CD14-positive monocyte (primary cell): ENCODE measurements at regions not wholly inside any gene's neighbourhood (a gene's known extent, or its start where the extent isn't known, plus 50 kb on each side); places are given as distances from the start of the nearest gene placed in this dataset.

Experiments
- DNase-seq, 3 donors: peaks; one replicate each; pipeline ENCODE4 v3.0.0-alpha.2; 2011 to 2022
- H2AFZ ChIP-seq: 2 replicates; pipeline ENCODE4 v1.6.0; 2012; ENCODE audit warnings: mild to moderate bottlenecking, low read depth, low read length, inconsistent platforms; ENCODE audit not compliant: insufficient read depth, poor library complexity, severe bottlenecking
- H3K27ac ChIP-seq, 2 donors: 1 replicate in 1 of 2; 2 replicates in 1 of 2; pipeline ENCODE4 v1.5.1; 2012 to 2013; ENCODE audit warnings: low read length in 2 of 2, control low read depth in 1 of 2, inconsistent platforms in 1 of 2, low read depth in 1 of 2, mild to moderate bottlenecking in 1 of 2
- H3K27me3 ChIP-seq, 2 donors: one replicate each; pipeline versions ENCODE4 v1.6.0 to v1.6.1; 2011 to 2013; ENCODE audit warnings: low read length in 2 of 2; ENCODE audit not compliant: control insufficient read depth in 2 of 2, insufficient read depth in 2 of 2
- H3K36me3 ChIP-seq, 2 donors: replicated peaks in 1 of 2; 1 replicate in 1 of 2; 2 replicates in 1 of 2; pipeline versions ENCODE4 v1.5.1 to v1.6.1; 2012 to 2013; ENCODE audit warnings: low read length in 2 of 2, control low read depth in 1 of 2, inconsistent platforms in 1 of 2, mild to moderate bottlenecking in 1 of 2; ENCODE audit not compliant: insufficient read depth in 2 of 2, control insufficient read depth in 1 of 2
- H3K4me1 ChIP-seq, 2 donors: 1 replicate in 1 of 2; 2 replicates in 1 of 2; pipeline versions ENCODE4 v1.5.1 to v1.6.1; 2012 to 2013; ENCODE audit warnings: low read length in 2 of 2, control low read depth in 1 of 2, inconsistent platforms in 1 of 2, mild to moderate bottlenecking in 1 of 2, moderate library complexity in 1 of 2; ENCODE audit not compliant: insufficient read depth in 2 of 2, control insufficient read depth in 1 of 2
- H3K4me2 ChIP-seq: replicated peaks from 2 replicates; pipeline ENCODE3; 2012; ENCODE audit warnings: low read length, moderate library complexity, mild to moderate bottlenecking; ENCODE audit not compliant: poor library complexity, severe bottlenecking; ENCODE audit errors: extremely low read depth
- H3K4me3 ChIP-seq, 3 experiments: fragments of 200-600 bp in 1 of 3; sonication (generic) in 1 of 3; replicated peaks in 1 of 3; 1 replicate in 2 of 3; 2 replicates in 1 of 3; pipeline ENCODE4 v1.5.1; 2011 to 2013; ENCODE audit warnings: low read length in 3 of 3, mild to moderate bottlenecking in 3 of 3, control low read depth in 2 of 3, low read depth in 2 of 3, inconsistent platforms in 1 of 3, moderate library complexity in 1 of 3
- H3K79me2 ChIP-seq: 2 replicates; pipeline ENCODE4 v1.6.0; 2012; ENCODE audit warnings: mild to moderate bottlenecking, control low read depth, inconsistent platforms, low read length, moderate library complexity; ENCODE audit not compliant: insufficient read depth
- H3K9ac ChIP-seq: 2 replicates; pipeline ENCODE4 v1.6.0; 2017; ENCODE audit warnings: low read length, mild to moderate bottlenecking; ENCODE audit not compliant: insufficient read depth, poor library complexity, severe bottlenecking
- H3K9me3 ChIP-seq, 2 donors: replicated peaks in 1 of 2; 1 replicate in 1 of 2; 2 replicates in 1 of 2; pipeline versions ENCODE4 v1.5.1 to v1.6.1; 2012 to 2013; ENCODE audit warnings: low read length in 2 of 2, control low read depth in 1 of 2; ENCODE audit not compliant: control insufficient read depth in 1 of 2, insufficient read depth in 1 of 2
- H4K20me1 ChIP-seq: 2 replicates; pipeline ENCODE4 v1.6.0; 2012; ENCODE audit warnings: mild to moderate bottlenecking, low read length, control low read depth, moderate library complexity; ENCODE audit not compliant: insufficient read depth
- H3K27ac Mint-ChIP-seq, 7 donors: one replicate each; pipeline ENCODE4 v1.8.0; 2020; ENCODE audit warnings: mild to moderate bottlenecking in 7 of 7, mixed read lengths in 7 of 7, moderate library complexity in 6 of 7, inconsistent platforms in 2 of 7
- H3K27me3 Mint-ChIP-seq, 3 donors: one replicate each; pipeline ENCODE4 v1.8.0; 2021 to 2022; ENCODE audit warnings: low read depth in 3 of 3, mild to moderate bottlenecking in 3 of 3, mixed read lengths in 3 of 3, moderate library complexity in 3 of 3, inconsistent platforms in 1 of 3
- H3K36me3 Mint-ChIP-seq, 2 donors: one replicate each; pipeline ENCODE4 v1.8.0; 2020; ENCODE audit warnings: mixed read lengths in 2 of 2, inconsistent platforms in 1 of 2, mild to moderate bottlenecking in 1 of 2
- H3K4me1 Mint-ChIP-seq: one replicate; pipeline ENCODE4 v1.8.0; 2020; ENCODE audit warnings: mild to moderate bottlenecking, mixed read lengths
- H3K4me3 Mint-ChIP-seq, 2 donors: one replicate each; pipeline ENCODE4 v1.8.0; 2020; ENCODE audit warnings: mild to moderate bottlenecking in 2 of 2, mixed read lengths in 2 of 2, moderate library complexity in 1 of 2
- H3K9me3 Mint-ChIP-seq, 7 donors: one replicate each; pipeline ENCODE4 v1.8.0; 2020 to 2022; ENCODE audit warnings: mixed read lengths in 7 of 7, mild to moderate bottlenecking in 6 of 7, moderate library complexity in 6 of 7, inconsistent platforms in 2 of 7
- WGBS: methylation state at CpG from one replicate; pipeline ENCODE4 v1.1.5; 2013; ENCODE audit warnings: missing lambda C conversion rate; ENCODE audit not compliant: insufficient coverage; 5-methylcytosine and 5-hydroxymethylcytosine counted together
- intact Hi-C, 2 donors: fragments of 100-400 bp; cut with micrococcal nuclease; formaldehyde crosslinking; loops; one replicate each; pipeline versions ENCODE4 v1.15.0 to v1.15.1; 2023
- TF ChIP-seq, protein P1 (sequence below): fragments of 200-600 bp; IDR thresholded peaks from one replicate; pipeline ENCODE4 v1.8.0; 2022; ENCODE audit warnings: antibody characterized with exemption, mild to moderate bottlenecking

DNA sequence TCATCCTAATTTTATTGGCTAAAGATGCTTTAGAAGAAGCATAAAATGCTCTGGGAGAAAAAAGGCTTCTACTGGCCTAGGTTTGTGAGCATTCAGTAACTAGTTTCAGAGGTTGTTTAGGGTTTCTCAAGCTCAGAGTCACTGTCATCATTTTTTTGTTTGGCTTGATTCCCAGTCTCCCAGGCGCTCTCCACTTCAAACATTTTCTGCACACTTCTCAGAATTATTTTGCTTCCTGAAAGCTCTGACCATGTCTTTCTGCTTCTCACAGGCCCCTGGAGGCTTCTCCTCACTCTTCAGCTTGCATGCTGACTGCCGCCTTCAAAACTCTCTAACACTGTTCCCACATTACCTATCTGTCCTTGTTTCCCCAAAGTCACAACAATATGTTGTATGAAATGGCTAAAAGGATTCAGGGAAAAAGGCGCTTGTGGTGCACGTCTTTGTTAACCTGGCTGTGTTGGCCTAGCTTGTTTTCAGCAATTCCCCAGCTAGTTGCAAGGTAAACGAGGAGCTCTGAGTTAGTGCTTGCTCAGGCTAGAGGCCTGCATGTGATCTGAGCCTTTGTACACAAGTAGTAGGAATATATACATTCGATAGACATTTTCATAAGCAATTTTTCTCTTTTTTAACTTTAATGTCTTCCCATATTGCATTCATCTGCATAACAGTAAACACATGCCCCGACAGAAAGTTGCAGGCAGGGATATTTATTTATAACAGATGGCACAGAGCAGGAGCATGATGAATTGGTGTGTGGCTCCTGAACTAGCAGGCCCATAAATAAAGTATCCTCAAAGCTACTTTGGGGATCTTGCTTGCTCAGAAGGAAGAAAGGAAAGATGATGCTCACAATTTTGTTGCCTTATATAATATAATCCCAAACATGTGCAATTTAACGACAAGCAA is 129.2 kb upstream of the DPH6 start:
- Mint-ChIP-seq H3K4me3 (no peak overlapping the region), H3K27ac (no peak overlapping the region), H3K4me1 (peaks cover 3% of the 10 kb centered on the region), H3K9me3 (peaks cover 0 to 3% (median 0%) of the 10 kb centered on the region in 7 donors), H3K36me3 (no peaks in the 10 kb centered on the region), H3K27me3 (peaks cover 0 to 2% (median 1%) of the 10 kb centered on the region in 3 donors)
- Histone ChIP-seq H3K27me3 (no peaks in the 10 kb centered on the region), H2AFZ (no peak overlapping the region), H3K4me1 (no peaks in the 10 kb centered on the region), H3K4me3 (no peak overlapping the region), H3K79me2 (no peaks in the 10 kb centered on the region), H3K4me2 (no peak overlapping the region), H3K27ac (no peak overlapping the region), H3K9me3 (no peaks in the 10 kb centered on the region), H3K36me3 (no peaks in the 10 kb centered on the region), H3K9ac (no peak overlapping the region), H4K20me1 (no peaks in the 10 kb centered on the region)
- intact Hi-C loops, result no loop called here
- TF ChIP-seq, protein P1, sequence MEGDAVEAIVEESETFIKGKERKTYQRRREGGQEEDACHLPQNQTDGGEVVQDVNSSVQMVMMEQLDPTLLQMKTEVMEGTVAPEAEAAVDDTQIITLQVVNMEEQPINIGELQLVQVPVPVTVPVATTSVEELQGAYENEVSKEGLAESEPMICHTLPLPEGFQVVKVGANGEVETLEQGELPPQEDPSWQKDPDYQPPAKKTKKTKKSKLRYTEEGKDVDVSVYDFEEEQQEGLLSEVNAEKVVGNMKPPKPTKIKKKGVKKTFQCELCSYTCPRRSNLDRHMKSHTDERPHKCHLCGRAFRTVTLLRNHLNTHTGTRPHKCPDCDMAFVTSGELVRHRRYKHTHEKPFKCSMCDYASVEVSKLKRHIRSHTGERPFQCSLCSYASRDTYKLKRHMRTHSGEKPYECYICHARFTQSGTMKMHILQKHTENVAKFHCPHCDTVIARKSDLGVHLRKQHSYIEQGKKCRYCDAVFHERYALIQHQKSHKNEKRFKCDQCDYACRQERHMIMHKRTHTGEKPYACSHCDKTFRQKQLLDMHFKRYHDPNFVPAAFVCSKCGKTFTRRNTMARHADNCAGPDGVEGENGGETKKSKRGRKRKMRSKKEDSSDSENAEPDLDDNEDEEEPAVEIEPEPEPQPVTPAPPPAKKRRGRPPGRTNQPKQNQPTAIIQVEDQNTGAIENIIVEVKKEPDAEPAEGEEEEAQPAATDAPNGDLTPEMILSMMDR, result no peak
- 35% methylated on average over 2 of the region's 8 CpGs for WGBS
- no peak for DNase-seq

DNA sequence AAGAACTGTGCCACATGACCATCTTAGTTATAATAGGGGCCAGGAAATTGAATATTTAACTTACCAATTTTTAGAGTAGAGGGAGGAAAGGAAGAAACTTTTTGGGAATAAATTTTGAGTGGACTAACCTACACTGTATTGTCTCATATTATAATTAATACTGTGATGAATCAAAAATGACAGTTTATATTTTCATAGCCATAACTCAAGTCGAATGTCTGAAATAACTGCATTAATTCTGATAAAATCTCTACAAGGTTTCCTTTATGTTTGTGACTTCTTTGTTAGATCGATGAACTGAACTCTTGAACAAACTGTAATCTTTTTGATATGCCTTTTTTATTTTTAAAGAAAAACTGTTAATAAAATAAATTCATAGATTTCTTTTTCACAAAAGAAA is 132.8 kb upstream of the DPH6 start:
- H3K4me3 ChIP-seq, result no peak overlapping the region
- no peaks in the 10 kb centered on the region for H3K36me3 ChIP-seq
- Mint-ChIP-seq H3K27me3 (no peaks in the 10 kb centered on the region), H3K27ac (no peak overlapping the region), H3K9me3 (peaks cover 0 to 3% (median 0%) of the 10 kb centered on the region in 7 donors), H3K4me3 (no peak overlapping the region), H3K36me3 (no peaks in the 10 kb centered on the region), H3K4me1 (no peaks in the 10 kb centered on the region)
- H4K20me1 ChIP-seq, result no peaks in the 10 kb centered on the region
- H3K79me2 ChIP-seq, result no peaks in the 10 kb centered on the region
- H3K27ac ChIP-seq, result no peak overlapping the region
- DNase-seq, result no peak
- H3K9ac ChIP-seq, result no peak overlapping the region
- H3K9me3 ChIP-seq, result no peaks in the 10 kb centered on the region
- H3K27me3 ChIP-seq, result no peaks in the 10 kb centered on the region
- no CpG with 5 or more reads among the region's 2 CpGs for WGBS
- no peak overlapping the region for H2AFZ ChIP-seq
- H3K4me1 ChIP-seq, result no peaks in the 10 kb centered on the region
- intact Hi-C loops, result no loop called here
- TF ChIP-seq, protein P1, result no peak
- no peak overlapping the region for H3K4me2 ChIP-seq
